HG03442 (cell line): ENCODE measurements at regions not wholly inside any gene's neighbourhood (a gene's known extent, or its start where the extent isn't known, plus 50 kb on each side); places are given as distances from the start of the nearest gene placed in this dataset.

Experiments used
- ATAC-seq: cut with Tn5 transposase; IDR thresholded peaks from one replicate; pipeline ENCODE4 v1.9.1; 2021; ENCODE audit warnings: mild to moderate bottlenecking, moderate library complexity; ENCODE audit not compliant: unreplicated experiment

DNA sequence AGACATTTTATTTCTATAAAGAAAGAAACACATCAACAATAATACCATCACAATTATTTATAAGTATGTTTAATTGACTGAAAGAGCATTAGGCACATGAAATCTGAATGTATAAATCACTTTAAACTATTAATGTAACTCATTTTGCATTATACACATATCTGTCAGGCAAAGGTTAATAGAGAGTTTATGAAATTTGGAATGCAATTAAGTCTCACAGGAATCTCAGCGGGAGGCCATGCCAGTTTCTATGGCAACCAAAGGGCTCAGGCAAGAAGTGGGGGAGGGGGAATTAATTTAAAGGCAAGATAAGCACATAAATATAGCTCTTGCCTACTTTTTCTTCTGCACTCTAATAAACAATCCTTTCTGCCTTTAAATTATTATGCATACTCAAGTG is 152.6 kb downstream of the SLC16A9 start:
- ATAC-seq = no peak

DNA sequence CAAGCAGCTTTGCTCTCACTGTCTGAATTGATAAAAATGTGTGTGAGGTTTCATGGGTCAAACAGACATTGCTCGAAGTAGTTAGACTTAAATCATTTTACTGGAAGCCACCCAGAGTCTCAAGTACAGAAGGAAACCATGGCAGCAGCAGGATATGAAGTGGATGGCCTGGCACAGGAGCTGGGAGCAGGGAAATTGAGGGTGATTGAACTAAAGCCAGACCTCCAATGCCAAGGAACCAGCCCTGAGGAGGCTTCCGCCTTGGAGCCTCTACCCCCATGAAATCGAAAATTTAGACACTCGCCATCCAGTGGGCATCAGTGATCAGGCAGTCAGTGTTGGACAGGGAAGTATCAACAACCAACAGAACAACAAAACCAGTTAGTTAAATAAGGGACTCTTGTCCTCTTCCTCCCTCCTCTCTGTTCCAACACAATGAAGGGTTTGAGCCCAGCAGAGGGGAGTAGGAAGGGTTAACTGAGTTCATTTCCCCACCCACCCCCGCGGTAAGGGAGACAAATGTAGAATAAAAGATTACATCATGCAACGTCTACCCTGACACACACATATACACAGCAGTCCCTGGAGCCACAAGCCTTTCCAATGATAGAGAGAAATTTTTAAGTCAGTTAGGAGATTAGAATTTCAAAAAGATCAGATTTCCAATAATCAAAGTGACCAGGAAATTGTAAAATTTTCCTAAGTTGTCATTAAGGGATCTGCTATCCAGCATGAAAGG is 156.3 kb downstream of the SLC16A9 start:
- no peak for ATAC-seq

DNA sequence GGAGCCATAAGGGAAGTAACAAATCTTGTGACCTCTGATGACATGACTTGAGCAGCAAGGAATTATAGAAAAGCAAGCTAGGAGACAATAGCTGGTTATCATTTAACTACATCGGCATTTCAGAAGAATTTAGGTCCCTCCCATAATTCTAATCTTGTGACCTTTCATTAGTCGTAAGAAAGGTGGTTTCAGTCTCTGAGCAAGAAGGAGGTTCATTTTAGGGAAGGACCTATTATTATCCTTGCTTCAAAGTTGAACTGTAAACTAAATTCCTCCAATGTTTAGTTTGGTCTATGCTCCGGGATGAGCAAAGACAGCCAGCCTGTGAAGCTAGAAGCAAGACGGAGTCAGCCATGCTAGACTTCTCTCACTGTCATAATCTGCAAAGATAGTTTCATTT is 159.6 kb downstream of the SLC16A9 start:
- no peak for ATAC-seq

DNA sequence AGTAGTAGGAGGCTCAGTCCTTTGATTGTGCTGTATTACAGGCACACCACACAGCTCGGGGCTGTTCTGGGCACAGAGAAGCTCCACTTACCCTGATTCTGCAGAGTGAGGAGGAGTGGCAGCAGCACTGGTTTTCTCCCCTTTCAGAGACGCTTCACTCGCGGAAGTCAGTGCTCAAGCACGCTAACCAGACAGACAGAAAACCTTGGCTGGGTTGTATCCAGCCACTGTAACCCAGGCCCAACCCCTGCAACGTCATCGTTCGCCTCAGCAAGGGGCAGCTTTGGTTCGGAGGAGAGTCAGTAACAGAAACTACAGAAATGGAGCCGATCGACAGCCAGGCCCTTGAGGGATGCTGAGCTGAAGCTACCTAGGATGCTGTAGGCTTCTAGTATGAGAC is 171.0 kb downstream of the SLC16A9 start:
- no peak for ATAC-seq

DNA sequence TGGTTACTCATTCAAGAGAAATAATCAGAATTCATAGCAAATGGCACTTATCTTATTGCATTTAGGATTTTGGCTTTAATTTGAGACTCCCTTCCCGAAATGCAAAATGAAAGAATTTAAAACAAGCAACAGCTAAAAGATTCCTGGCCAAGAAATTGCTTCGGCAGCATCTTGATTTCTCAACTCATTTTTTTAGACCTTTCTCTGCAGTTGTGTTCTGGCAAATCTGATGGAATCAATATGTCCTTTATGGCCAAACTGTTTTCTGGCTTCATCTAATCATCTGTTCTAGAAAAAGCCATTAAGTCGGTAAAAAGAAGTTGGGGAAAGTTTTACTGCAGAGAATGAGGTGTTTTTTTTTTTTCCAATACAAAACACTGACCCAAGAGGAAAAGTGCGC is 172.1 kb downstream of the SLC16A9 start:
- no peak for ATAC-seq

DNA sequence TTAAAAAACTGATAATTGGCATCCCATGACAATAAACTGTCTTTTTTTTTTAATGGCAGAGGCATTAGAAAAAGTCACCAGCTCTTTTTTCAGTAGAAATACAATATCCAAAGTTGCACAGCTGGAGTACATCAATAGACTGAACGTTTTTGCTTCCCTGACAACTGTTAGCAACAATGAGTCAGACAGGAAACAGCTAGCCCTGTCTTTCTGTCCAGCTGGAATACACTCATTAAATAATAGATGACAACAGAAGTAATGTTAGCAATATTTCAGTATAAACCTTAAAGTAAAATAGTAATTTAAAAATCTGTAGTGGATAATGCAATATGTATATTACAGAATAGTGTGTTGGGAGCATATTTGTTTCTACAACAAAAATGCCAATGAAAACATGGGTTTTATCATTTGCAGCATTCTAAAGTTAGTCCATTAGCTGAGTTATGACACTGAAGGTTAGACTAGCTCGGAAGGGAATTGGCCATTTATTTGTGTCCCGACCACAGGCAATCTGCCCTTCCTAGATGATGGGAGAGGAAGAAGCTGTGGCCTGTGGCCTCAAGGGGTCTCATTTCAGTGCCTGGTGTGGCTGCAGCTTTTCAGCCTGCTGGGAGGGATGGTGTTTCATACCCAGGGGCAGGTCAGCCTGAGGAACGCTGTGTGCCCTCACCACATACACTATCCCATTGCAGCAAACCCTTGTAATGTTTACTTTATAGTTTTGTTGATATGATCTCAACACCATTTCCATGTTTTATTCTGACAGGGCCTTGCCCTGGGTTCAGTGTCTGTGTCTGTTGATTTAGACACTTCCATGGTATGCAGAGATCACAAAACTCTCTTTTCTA is 173.3 kb downstream of the SLC16A9 start:
- ATAC-seq = no peak

DNA sequence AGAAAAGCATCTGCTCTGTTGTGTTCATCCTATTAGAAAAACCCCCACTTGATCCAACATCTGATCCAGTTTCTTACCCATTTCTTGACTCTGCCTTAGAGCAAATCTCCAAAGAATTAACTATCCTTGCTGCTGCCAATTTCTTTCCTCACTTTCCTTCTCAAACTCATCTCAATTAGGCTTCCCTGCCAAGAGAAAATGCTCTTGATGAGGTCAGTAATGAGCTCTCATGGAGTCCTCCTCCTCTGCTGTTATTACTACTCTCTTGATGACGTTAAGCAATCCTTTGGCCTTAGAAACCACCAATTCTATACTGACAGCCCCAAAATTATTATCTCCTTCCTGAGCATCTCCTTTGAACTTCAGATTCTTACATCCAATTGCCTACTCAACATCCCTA is 162.0 kb upstream of the FAM13C start:
- ATAC-seq = no peak

DNA sequence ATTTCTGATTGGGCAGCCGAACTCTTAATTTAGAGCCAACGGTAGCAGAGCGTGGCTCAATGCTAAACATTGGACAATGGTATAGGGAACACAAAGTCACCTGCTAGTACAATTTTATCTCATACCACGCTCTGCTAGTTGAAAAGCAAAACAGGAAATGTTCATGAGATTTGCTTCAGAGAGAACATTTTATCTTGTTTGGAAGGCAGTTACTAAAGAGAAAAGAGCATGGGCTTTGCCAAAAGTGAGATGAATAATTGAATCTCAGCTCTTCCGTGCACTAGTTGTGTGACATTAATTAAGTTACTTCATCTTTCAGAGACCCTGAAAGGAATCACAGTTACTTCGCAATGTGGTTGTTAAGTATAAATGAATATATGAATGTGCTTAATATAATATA is 161.5 kb upstream of the FAM13C start:
- no peak for ATAC-seq

DNA sequence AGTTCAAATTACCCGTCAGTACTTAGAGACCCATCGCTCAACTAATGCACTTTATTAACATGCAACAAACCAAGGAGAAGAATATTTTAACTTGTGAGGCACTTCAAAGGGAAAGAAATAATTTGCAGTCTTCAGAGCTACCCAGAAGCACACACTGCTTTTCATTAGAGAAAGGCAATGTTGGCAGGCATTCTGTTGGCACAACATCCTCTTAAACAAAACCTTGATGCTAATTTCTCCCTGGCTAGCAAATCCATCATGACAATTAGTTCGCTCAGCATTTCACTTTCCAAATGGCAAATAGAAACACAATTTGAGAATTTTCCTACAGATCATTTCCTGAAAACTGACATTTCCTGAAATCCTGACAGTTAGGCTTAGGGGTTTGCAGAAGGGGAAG is 155.6 kb upstream of the FAM13C start:
- ATAC-seq = no peak

DNA sequence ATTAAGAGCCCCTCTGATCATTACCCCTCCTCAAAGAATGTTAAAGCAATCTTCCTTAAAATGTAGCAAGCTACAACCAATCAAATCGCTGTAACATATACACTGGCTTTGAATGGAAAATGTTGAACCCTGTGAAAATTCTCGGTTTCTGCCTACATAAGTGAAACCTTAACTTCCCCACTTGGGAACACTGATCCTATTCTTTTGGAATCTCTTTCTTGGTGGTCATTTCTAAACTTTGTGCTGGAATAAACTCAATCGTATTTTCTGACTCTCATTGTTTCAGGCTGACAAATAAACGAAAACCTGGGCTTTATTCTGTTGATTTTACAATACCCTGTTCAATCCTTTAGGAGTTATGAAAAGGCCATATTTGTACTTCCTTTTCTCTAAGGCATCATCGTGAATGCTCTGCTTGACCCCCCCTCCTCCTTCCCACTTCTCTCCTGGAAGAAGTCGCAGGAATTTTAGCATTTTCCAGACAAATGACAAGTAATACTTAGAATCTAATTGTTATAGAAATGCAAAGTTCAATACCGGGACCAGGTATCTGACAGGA is 155.1 kb upstream of the FAM13C start:
- ATAC-seq = no peak

DNA sequence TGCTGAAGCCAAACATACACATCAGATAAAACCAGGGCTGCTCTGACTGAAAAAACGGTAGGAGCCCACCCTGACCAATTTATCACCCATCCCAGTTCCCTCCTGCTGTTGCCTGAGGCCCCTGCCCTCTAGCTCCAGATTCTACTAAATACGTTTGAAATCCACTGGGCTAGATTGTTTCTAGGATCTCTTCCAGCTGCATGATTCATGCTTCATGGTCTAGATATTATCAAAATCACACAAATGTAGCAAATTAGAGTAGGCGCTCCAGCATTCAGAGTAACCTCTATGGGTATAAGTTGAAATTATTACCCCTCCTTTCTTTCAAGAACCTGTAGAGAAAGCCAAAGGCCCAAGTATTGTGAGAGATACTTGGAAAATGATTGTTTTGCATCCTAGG is 151.2 kb upstream of the FAM13C start:
- no peak for ATAC-seq

DNA sequence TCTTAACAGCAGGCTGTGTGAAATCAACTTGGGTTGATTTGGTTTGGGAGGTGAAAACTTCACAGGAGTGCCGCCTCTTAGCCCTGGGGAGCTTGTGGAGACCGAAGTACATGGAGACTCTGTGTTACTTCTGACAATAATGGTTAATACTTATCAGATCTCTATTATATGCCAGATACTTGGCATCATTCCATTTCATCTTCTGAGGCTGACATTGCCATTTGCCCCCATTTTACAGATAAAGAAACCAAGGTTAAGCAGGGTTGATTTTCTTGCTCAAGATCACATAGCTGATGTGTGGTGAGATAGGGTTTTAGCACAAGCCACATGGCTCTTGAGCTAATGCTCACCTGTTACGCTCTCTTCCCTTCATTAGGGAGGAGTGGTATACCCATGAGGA is 150.6 kb upstream of the FAM13C start:
- no peak for ATAC-seq

DNA sequence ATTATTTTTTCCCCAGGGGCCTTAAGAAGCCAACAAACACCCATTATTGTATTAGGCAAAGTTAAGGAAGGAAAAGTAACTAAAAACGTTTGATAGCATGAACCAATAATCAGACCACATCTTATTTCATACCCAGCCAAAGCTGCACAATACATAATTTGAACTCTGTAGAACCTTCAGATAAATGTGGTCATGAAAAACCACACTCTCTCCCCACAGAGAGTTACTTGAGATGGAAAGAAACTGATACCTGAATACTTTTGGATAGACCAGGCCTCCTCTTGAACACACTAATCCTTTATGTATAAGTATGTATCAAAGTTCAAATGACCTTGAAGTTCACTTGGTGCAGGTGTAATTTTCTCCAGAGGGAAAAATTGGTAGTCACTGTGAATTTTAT is 146.6 kb upstream of the FAM13C start:
- no peak for ATAC-seq

DNA sequence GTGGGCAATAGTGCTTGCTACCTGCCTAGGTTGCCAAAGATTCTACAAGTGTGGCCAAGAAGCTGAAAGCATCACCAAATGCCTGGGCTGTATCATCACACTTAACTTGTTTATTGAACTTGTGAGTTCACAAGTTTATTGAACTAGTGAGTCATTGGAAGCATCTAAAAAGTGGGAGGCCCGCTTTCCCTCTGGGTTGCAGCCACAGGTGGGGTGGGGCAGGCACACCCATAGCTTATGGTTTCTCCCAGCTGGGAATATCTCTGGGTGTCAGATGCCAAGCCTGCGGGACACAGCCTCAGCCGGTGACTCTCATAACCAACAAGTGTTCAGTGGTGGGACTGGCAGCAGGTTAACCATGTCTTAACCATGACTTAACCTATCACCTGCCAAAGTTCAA is 145.9 kb upstream of the FAM13C start:
- ATAC-seq = no peak

DNA sequence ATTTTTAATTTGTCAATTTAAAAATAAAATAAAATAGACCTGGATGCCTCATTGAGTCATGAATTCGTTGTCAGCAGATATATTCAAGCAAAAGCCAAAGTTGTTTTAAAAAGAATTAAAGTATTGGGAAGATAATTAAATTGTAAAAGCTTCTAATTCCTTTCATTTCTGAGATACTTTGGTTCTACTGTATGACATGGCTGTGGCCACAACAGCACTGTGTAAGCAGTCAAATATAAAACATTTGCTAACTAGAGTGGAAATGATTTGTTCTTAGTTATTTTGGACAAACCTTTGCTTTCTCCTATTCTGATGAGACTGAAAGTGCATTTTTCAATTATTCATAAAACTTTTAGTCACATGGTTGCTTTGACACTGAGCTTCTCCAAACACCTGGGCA is 143.6 kb upstream of the FAM13C start:
- no peak for ATAC-seq

DNA sequence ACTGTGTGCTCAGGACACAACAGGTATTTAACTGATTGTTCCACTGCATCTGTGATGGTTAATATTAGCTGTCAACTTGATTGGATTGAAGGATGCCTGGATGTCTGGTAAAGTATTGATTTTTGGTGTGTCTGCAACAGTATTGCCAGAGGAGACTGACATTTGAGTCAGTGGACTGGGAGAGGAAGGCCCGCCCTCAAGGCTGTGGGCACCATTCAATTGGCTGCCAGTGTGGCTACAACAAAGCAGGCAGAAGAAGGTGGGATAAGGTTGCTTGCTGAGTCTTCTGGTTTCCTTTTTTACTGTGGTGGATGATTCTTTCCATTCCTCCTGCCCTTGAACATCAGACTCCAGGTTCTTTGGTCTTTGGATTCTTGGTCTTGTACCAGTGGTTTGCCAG is 137.1 kb upstream of the FAM13C start:
- ATAC-seq = no peak

DNA sequence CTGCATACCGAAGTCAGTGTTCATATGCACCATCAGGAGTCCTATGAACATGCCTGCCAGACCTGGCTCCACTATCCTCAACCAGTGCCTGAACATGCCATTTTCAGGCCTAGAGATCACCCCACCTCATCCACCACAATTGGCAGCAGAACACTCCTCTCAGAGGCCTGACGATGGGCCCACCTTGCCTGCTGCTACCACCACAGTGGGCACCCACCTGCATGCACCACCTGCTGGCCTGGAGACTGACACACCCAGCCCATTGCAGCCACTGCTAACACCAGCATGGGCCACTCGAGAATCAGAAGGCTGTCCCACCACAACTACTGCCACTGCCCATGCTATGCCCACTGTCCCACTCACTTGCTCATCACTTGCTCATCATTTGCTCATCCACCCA is 130.7 kb upstream of the FAM13C start:
- ATAC-seq = no peak

DNA sequence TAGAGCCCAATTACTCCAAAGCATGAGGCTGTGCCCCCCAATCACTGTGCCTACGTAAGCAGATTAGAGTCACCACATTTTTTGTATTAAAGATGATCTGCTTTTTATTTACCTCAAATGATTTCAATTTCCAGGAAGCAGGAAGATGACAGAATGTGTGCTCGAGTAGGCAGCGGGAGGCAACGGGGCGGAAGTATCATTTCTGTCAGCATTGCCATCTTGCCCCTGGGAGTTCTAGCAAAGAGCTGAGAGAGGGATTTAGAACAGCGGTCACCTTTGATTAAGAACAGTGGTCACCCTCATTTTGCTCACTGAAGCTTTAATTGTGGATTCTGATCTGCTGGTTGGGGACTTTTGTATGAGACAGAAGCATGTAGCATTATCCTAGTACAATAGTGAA is 117.1 kb upstream of the FAM13C start:
- no peak for ATAC-seq

DNA sequence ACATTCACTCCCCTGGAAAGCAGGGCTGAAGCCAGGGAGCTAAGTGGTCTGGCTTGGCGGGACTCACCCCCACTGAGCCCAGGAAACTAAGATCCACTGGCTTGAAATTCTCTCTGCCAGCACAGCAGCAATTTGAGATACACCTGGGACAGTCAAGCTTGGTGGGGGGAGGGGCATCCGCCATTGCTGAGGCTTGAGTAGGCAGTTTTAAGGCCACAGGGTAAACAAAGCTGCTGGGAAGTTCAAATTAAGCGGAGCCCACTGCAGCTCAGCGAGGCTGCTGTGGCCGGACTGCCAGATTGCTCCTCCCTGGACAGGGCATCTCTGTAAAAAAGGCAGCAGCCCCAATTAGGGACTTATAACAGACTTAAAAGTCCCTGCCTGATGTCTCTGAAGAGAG is 108.2 kb upstream of the FAM13C start:
- ATAC-seq = no peak

DNA sequence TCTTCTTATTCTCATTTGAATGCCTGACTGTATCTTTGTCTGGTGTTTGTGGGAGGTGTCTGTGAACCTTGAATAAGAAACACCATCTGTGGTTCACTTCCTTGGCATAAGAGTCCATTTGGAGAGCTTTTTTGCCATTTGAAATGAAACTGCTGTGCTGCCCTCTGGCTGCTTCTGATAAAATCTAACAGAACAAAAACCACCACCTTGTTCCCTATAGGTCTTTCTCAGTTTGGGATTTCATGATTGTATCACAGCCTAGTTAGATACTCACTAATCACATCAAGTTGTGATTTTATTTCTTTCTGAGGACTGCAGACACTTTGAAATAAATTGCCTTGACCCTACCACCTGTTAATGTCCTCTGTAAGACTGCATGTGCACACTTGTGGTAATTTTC is 102.7 kb upstream of the FAM13C start:
- no peak for ATAC-seq

DNA sequence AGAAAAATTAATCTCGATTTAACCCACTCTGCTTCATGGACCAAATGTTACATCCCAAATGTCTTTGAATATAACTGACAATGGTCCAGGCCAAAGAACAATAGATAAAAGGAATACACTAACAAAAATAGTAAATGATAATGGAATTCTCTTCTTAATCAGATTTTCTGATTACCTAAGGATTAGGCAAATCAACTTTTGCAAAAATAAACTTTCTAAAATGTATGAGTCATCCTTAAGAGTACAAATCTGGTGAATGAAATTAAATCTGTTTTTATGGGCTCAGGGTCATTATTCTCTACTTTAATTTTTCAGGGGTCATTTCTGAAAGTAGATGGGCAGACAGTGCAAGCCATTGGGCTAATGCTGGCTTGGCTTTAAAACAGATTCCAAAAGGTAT is 102.1 kb upstream of the FAM13C start:
- ATAC-seq = no peak

DNA sequence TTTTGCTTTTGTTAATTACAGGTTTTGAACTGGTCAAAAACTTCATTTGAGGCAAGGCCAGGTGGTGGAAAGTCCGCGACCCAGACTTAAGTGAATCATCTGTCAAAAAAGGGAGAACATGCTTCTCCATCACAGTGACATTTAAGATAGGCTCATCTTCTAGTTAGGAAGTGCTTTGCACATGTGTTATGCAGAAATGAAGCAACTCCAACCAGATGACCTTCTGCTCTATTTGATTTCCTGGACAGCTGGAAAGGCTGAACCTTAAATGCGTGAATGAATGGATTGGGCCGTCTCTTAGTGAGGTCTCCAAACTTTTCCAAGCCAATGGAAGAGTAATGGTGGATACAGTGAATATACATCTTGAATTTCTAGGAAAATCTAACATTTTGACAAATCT is 101.6 kb upstream of the FAM13C start:
- no peak for ATAC-seq
